ENCODE measurements at regions not wholly inside any gene's neighbourhood (a gene's known extent, or its start where the extent isn't known, plus 50 kb on each side); places are given as distances from the start of the nearest gene placed in this dataset.

GRCh38 chr5:24918676-24919075 is 273.9 kb upstream of the CDH10 start:
- Mint-ChIP-seq H3K27ac (no peak overlapping the region), H3K4me1 (no peaks in the 10 kb centered on the region), H3K4me3 (no peak overlapping the region), H3K9me3 (peaks cover 24% of the 10 kb centered on the region), H3K36me3 (no peaks in the 10 kb centered on the region)
- no peak for ATAC-seq
- DNase-seq (ENCODE audit: low spot score in 2 of 2) = no peak

- H3K9me3 Mint-ChIP-seq = peaks cover 25% of the 10 kb centered on the region
- no peaks in the 10 kb centered on the region for H3K36me3 Mint-ChIP-seq
- H3K4me1 Mint-ChIP-seq = no peaks in the 10 kb centered on the region
- no peak overlapping the region for H3K4me3 Mint-ChIP-seq
- H3K27ac Mint-ChIP-seq = no peak overlapping the region
- DNase-seq (ENCODE audit: low spot score in 2 of 2) (no peak), ATAC-seq (no peak)
Measured at GRCh38 chr5:24916863-24917262, 272.1 kb upstream of the CDH10 start.

- ATAC-seq = no peak
- H3K4me1 Mint-ChIP-seq = no peaks in the 10 kb centered on the region
- H3K4me3 Mint-ChIP-seq = no peak overlapping the region
- H3K36me3 Mint-ChIP-seq = no peaks in the 10 kb centered on the region
- peaks cover 13% of the 10 kb centered on the region for H3K9me3 Mint-ChIP-seq
- no peak for DNase-seq (ENCODE audit: low spot score in 2 of 2)
- H3K27ac Mint-ChIP-seq = no peak overlapping the region
Measured at GRCh38 chr5:24909210-24909609, 264.4 kb upstream of the CDH10 start.

- DNase-seq (ENCODE audit: low spot score in 2 of 2) = no peak
- no peak for ATAC-seq
- H3K36me3 Mint-ChIP-seq = no peaks in the 10 kb centered on the region
- H3K4me1 Mint-ChIP-seq = no peaks in the 10 kb centered on the region
- H3K9me3 Mint-ChIP-seq = peaks cover 7% of the 10 kb centered on the region
- no peak overlapping the region for H3K4me3 Mint-ChIP-seq
- H3K27ac Mint-ChIP-seq = no peak overlapping the region
Measured at GRCh38 chr5:24906689-24907088, 261.9 kb upstream of the CDH10 start.

GRCh38 chr5:24904981-24905517 is 260.3 kb upstream of the CDH10 start:
- no peak for DNase-seq (ENCODE audit: low spot score in 2 of 2)
- Mint-ChIP-seq H3K27ac (no peak overlapping the region), H3K4me3 (no peak overlapping the region), H3K36me3 (no peaks in the 10 kb centered on the region), H3K4me1 (no peaks in the 10 kb centered on the region), H3K9me3 (peaks cover 7% of the 10 kb centered on the region)
- no peak for ATAC-seq

- DNase-seq (ENCODE audit: low spot score in 2 of 2) (no peak), ATAC-seq (no peak)
- Mint-ChIP-seq H3K4me3 (no peak overlapping the region), H3K9me3 (peaks cover 7% of the 10 kb centered on the region), H3K4me1 (no peaks in the 10 kb centered on the region), H3K36me3 (no peaks in the 10 kb centered on the region), H3K27ac (no peak overlapping the region)
Measured at GRCh38 chr5:24899180-24899579, 254.4 kb upstream of the CDH10 start.

GRCh38 chr5:24864244-24864643 is 219.5 kb upstream of the CDH10 start:
- no peak overlapping the region for H3K27ac Mint-ChIP-seq
- no peak for ATAC-seq

GRCh38 chr5:24862117-24862516 is 217.3 kb upstream of the CDH10 start:
- DNase-seq (ENCODE audit: low spot score in 2 of 2) (no peak), ATAC-seq (no peak)
- Mint-ChIP-seq H3K36me3 (no peaks in the 10 kb centered on the region), H3K4me3 (no peak overlapping the region), H3K4me1 (no peaks in the 10 kb centered on the region), H3K9me3 (peaks cover 3% of the 10 kb centered on the region), H3K27ac (no peak overlapping the region)

More at GRCh38 chr5:24864244-24864643, 219.5 kb upstream of the CDH10 start:
- Mint-ChIP-seq H3K36me3 (no peaks in the 10 kb centered on the region), H3K9me3 (peaks cover 3% of the 10 kb centered on the region), H3K4me3 (no peak overlapping the region), H3K4me1 (no peaks in the 10 kb centered on the region)
- DNase-seq (ENCODE audit: low spot score in 2 of 2) = no peak

GRCh38 chr5:24855485-24855884 is 210.7 kb upstream of the CDH10 start:
- Mint-ChIP-seq H3K27ac (no peak overlapping the region), H3K36me3 (no peaks in the 10 kb centered on the region), H3K9me3 (peaks cover 6% of the 10 kb centered on the region), H3K4me1 (no peaks in the 10 kb centered on the region), H3K4me3 (no peak overlapping the region)
- no peak for ATAC-seq
- no peak for DNase-seq (ENCODE audit: low spot score in 2 of 2)

- no peaks in the 10 kb centered on the region for H3K4me1 Mint-ChIP-seq
- no peak overlapping the region for H3K4me3 Mint-ChIP-seq
- no peaks in the 10 kb centered on the region for H3K36me3 Mint-ChIP-seq
- DNase-seq (ENCODE audit: low spot score in 2 of 2) = no peak
- peaks cover 6% of the 10 kb centered on the region for H3K9me3 Mint-ChIP-seq
- ATAC-seq = no peak
- H3K27ac Mint-ChIP-seq = no peak overlapping the region
Measured at GRCh38 chr5:24854850-24855249, 210.1 kb upstream of the CDH10 start.

- Mint-ChIP-seq H3K4me1 (no peaks in the 10 kb centered on the region), H3K27ac (no peak overlapping the region), H3K4me3 (no peak overlapping the region), H3K9me3 (peaks cover 6% of the 10 kb centered on the region), H3K36me3 (no peaks in the 10 kb centered on the region)
- no peak for DNase-seq (ENCODE audit: low spot score in 2 of 2)
- ATAC-seq = no peak
Measured at GRCh38 chr5:24854350-24854749, 209.6 kb upstream of the CDH10 start.

- Mint-ChIP-seq H3K36me3 (no peaks in the 10 kb centered on the region), H3K27ac (no peak overlapping the region)
Measured at GRCh38 chr5:24850926-24851486, 206.2 kb upstream of the CDH10 start.

GRCh38 chr5:24849210-24849609 is 204.4 kb upstream of the CDH10 start:
- Mint-ChIP-seq H3K27ac (no peak overlapping the region), H3K9me3 (peaks cover 10% of the 10 kb centered on the region), H3K4me1 (no peaks in the 10 kb centered on the region), H3K36me3 (no peaks in the 10 kb centered on the region), H3K4me3 (no peak overlapping the region)
- ATAC-seq (no peak), DNase-seq (ENCODE audit: low spot score in 2 of 2) (no peak)

More at GRCh38 chr5:24850926-24851486, 206.2 kb upstream of the CDH10 start:
- no peak overlapping the region for H3K4me3 Mint-ChIP-seq
- peaks cover 9% of the 10 kb centered on the region for H3K9me3 Mint-ChIP-seq
- DNase-seq (ENCODE audit: low spot score in 2 of 2) (no peak), ATAC-seq (no peak)
- H3K4me1 Mint-ChIP-seq = no peaks in the 10 kb centered on the region

- no peaks in the 10 kb centered on the region for H3K36me3 Mint-ChIP-seq
- DNase-seq (ENCODE audit: low spot score in 2 of 2) (no peak), ATAC-seq (no peak)
- H3K4me3 Mint-ChIP-seq = no peak overlapping the region
- peaks cover 2% of the 10 kb centered on the region for H3K9me3 Mint-ChIP-seq
- H3K4me1 Mint-ChIP-seq = no peaks in the 10 kb centered on the region
- no peak overlapping the region for H3K27ac Mint-ChIP-seq
Measured at GRCh38 chr5:24831989-24832388, 187.2 kb upstream of the CDH10 start.

GRCh38 chr5:24823625-24824024 is 178.8 kb upstream of the CDH10 start:
- H3K9me3 Mint-ChIP-seq = peaks cover 12% of the 10 kb centered on the region
- no peaks in the 10 kb centered on the region for H3K36me3 Mint-ChIP-seq
- DNase-seq (ENCODE audit: low spot score in 2 of 2) (no peak), ATAC-seq (peak; percentile 19)
- H3K27ac Mint-ChIP-seq = no peak overlapping the region
- no peak overlapping the region for H3K4me3 Mint-ChIP-seq
- no peaks in the 10 kb centered on the region for H3K4me1 Mint-ChIP-seq

- Mint-ChIP-seq H3K4me3 (no peak overlapping the region), H3K36me3 (no peaks in the 10 kb centered on the region), H3K4me1 (no peaks in the 10 kb centered on the region), H3K27ac (no peak overlapping the region), H3K9me3 (peaks cover 13% of the 10 kb centered on the region)
- ATAC-seq = no peak
- no peak for DNase-seq (ENCODE audit: low spot score in 2 of 2)
Measured at GRCh38 chr5:24819841-24820240, 175.1 kb upstream of the CDH10 start.

GRCh38 chr5:24817966-24818365 is 173.2 kb upstream of the CDH10 start:
- H3K4me3 Mint-ChIP-seq = no peak overlapping the region
- ATAC-seq (no peak), DNase-seq (ENCODE audit: low spot score in 2 of 2) (no peak)
- H3K27ac Mint-ChIP-seq = no peak overlapping the region
- H3K4me1 Mint-ChIP-seq = no peaks in the 10 kb centered on the region
- H3K36me3 Mint-ChIP-seq = no peaks in the 10 kb centered on the region
- H3K9me3 Mint-ChIP-seq = peaks cover 13% of the 10 kb centered on the region

Data from stimulated activated effector memory CD8-positive, alpha-beta T cell treated with anti-CD3 and anti-CD28 coated beads, Interleukin-12 subunit alpha, Interleukin-12 subunit beta, amount 100 ng/mL, for 72 hours (primary cell).